Vagina (tissue), 2 donors: ENCODE measurements at regions not wholly inside any gene's neighbourhood (a gene's known extent, or its start where the extent isn't known, plus 50 kb on each side); places are given as distances from the start of the nearest gene placed in this dataset.

ENCODE experiments used
- CTCF ChIP-seq, 3 experiments: fragments of 450-650 bp in 2 of 3; fragments of 200-600 bp in 1 of 3; sonication (generic) in 1 of 3; IDR thresholded peaks; one replicate each; pipeline ENCODE4 v1.5.1; 2017 to 2019; ENCODE audit warnings: antibody characterized with exemption in 3 of 3, mild to moderate bottlenecking in 2 of 3, moderate library complexity in 2 of 3
- POLR2AphosphoS5 ChIP-seq, 2 donors: sonication (generic); formaldehyde crosslinking; IDR thresholded peaks; one replicate each; pipeline ENCODE4 v1.9.0; 2017; ENCODE audit warnings: antibody characterized with exemption in 2 of 2, mild to moderate bottlenecking in 2 of 2, low read depth in 1 of 2; ENCODE audit not compliant: insufficient read depth in 1 of 2

GRCh38 chr2:160905862-160906261 lies 254.4 kb upstream of the TANK start:
- no peak for TF ChIP-seq CTCF (IDR thresholded peaks at IDR 0.05)
- no peak for TF ChIP-seq POLR2AphosphoS5 (IDR thresholded peaks at IDR 0.05; ENCODE audit: insufficient read depth in 1 of 2, low read depth in 1 of 2)
